Thyroid gland (tissue), 4 donors: ENCODE measurements at regions not wholly inside any gene's neighbourhood (a gene's known extent, or its start where the extent isn't known, plus 50 kb on each side); places are given as distances from the start of the nearest gene placed in this dataset.

ENCODE experiments used
- DNase-seq, 2 donors: peaks; one replicate each; pipeline ENCODE4 v3.0.0-alpha.2; 2019
- H3K27ac ChIP-seq, 3 donors: fragments of 200-600 bp; sonication (generic); 1 replicate in 2 of 3; 2 replicates in 1 of 3; pipeline ENCODE4 v1.5.1; 2016 to 2019; ENCODE audit warnings: mild to moderate bottlenecking in 1 of 3, moderate library complexity in 1 of 3
- H3K27me3 ChIP-seq: fragments of 200-600 bp; sonication (generic); one replicate; pipeline ENCODE4 v1.5.1; 2019
- H3K36me3 ChIP-seq, 2 donors: fragments of 200-600 bp; sonication (generic); one replicate each; pipeline ENCODE4 v1.5.1; 2016 to 2019
- H3K4me1 ChIP-seq, 2 donors: fragments of 200-600 bp; sonication (generic); one replicate each; pipeline ENCODE4 v1.5.1; 2017 to 2019
- H3K4me3 ChIP-seq, 3 donors: fragments of 200-600 bp; sonication (generic); replicated peaks in 1 of 3; 1 replicate in 2 of 3; 2 replicates in 1 of 3; pipeline ENCODE4 v1.5.1; 2016; ENCODE audit warnings: mild to moderate bottlenecking in 1 of 3
- H3K9me3 ChIP-seq: fragments of 200-600 bp; sonication (generic); one replicate; pipeline ENCODE4 v1.5.1; 2017
- POLR2A ChIP-seq, 2 donors: fragments of 450-650 bp; IDR thresholded peaks; one replicate each; pipeline ENCODE4 v1.6.1; 2017; ENCODE audit warnings: antibody characterized with exemption in 2 of 2, mild to moderate bottlenecking in 2 of 2, moderate library complexity in 1 of 2
- WGBS, 2 donors: methylation state at CpG; one replicate each; pipeline ENCODE4 v1.1.5; 2017; 5-methylcytosine and 5-hydroxymethylcytosine counted together
- intact Hi-C: fragments of 100-400 bp; cut with DNase I; formaldehyde crosslinking; loops from one replicate; pipeline ENCODE4 v1.15.1; 2023
- TF ChIP-seq, protein P1 (sequence below), 6 experiments: fragments of 200-600 bp in 3 of 6; fragments of 450-650 bp in 3 of 6; sonication (generic) in 3 of 6; IDR thresholded peaks; one replicate each; pipeline ENCODE4 v1.5.1; 2016 to 2019; ENCODE audit warnings: antibody characterized with exemption in 6 of 6, mild to moderate bottlenecking in 2 of 6, inconsistent platforms in 1 of 6, moderate library complexity in 1 of 6

DNA sequence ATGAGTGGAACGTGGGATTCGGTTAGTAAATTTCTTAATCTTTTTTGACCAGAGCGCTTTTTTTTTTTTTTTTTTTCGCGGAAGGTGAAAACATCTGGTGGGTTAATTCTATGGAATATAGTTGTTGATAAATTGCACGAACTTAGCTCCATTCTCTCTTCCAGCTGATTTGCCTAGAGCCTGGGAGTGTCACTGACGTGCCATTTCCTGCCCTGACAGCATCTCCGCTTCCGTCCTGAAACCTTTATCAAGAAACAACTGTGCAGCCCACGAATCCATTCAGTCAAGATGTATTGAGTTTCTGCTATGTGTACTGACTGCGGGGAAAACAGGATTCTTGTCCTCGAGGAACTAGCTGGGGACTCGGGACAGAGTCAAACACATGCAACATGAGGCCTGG lies 59.5 kb upstream of the TGM3 start:
- no peak for TF ChIP-seq POLR2A (IDR thresholded peaks at IDR 0.05)
- TF ChIP-seq, protein P1, sequence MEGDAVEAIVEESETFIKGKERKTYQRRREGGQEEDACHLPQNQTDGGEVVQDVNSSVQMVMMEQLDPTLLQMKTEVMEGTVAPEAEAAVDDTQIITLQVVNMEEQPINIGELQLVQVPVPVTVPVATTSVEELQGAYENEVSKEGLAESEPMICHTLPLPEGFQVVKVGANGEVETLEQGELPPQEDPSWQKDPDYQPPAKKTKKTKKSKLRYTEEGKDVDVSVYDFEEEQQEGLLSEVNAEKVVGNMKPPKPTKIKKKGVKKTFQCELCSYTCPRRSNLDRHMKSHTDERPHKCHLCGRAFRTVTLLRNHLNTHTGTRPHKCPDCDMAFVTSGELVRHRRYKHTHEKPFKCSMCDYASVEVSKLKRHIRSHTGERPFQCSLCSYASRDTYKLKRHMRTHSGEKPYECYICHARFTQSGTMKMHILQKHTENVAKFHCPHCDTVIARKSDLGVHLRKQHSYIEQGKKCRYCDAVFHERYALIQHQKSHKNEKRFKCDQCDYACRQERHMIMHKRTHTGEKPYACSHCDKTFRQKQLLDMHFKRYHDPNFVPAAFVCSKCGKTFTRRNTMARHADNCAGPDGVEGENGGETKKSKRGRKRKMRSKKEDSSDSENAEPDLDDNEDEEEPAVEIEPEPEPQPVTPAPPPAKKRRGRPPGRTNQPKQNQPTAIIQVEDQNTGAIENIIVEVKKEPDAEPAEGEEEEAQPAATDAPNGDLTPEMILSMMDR (IDR thresholded peaks at IDR 0.05), result no peak
- H3K36me3 ChIP-seq, result no peaks in the 10 kb centered on the region
- WGBS, 2 donors, result 69 to 70% methylated on average over 13 of the region's 13 CpGs
- no peak overlapping the region for H3K27ac ChIP-seq
- intact Hi-C loops, result no loop called here
- no peaks in the 10 kb centered on the region for H3K9me3 ChIP-seq
- no peaks in the 10 kb centered on the region for H3K27me3 ChIP-seq
- peaks cover 0 to 4% of the 10 kb centered on the region in 2 donors for H3K4me1 ChIP-seq
- H3K4me3 ChIP-seq, result no peak overlapping the region
- no peak for DNase-seq

- TF ChIP-seq, protein P1 (IDR thresholded peaks at IDR 0.05), result no peak
- no peak for TF ChIP-seq POLR2A (IDR thresholded peaks at IDR 0.05)
- peak in 1 of 2 donors; percentile 9 for DNase-seq
- Histone ChIP-seq H3K27me3 (no peaks in the 10 kb centered on the region), H3K27ac (no peak overlapping the region), H3K36me3 (no peaks in the 10 kb centered on the region), H3K4me1 (peaks cover 0 to 4% of the 10 kb centered on the region in 2 donors), H3K4me3 (no peak overlapping the region), H3K9me3 (no peaks in the 10 kb centered on the region)
- WGBS, 2 donors, result 70 to 74% methylated on average over 11 of the region's 11 CpGs
- intact Hi-C loops, result no loop called here
These were observed 58.7 kb upstream of the TGM3 start for GRCh38 chr20:2237059-2237458.

DNA sequence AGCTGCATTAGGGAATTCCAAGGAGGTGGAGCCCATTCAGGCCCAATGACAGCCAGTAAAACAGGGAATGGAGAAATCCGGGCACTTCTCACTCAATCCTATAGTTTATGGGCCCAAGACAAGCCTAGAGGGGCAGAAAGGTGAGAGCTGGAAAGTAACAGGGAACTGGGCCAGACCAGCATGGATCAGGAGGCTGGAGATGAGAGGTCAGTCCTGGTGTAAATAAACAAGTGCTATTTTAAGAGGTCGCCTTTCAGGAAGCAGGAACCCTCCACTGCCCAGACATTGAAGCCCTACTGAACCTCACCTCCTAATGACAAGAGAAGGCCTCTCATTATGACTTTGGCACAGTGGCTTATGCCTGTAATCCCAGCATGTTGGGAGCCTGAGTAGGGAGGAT lies 57.2 kb upstream of the TGM3 start:
- 79 to 81% methylated on average over 2 of the region's 2 CpGs for WGBS, 2 donors
- H3K9me3 ChIP-seq, result no peaks in the 10 kb centered on the region
- intact Hi-C loops, result no loop called here
- H3K4me3 ChIP-seq, result no peak overlapping the region
- TF ChIP-seq POLR2A (IDR thresholded peaks at IDR 0.05), result no peak
- TF ChIP-seq, protein P1 (IDR thresholded peaks at IDR 0.05), result no peak
- no peaks in the 10 kb centered on the region for H3K27me3 ChIP-seq
- no peak overlapping the region for H3K27ac ChIP-seq
- H3K36me3 ChIP-seq, result no peaks in the 10 kb centered on the region
- H3K4me1 ChIP-seq, result peaks cover 0 to 4% of the 10 kb centered on the region in 2 donors
- no peak for DNase-seq

DNA sequence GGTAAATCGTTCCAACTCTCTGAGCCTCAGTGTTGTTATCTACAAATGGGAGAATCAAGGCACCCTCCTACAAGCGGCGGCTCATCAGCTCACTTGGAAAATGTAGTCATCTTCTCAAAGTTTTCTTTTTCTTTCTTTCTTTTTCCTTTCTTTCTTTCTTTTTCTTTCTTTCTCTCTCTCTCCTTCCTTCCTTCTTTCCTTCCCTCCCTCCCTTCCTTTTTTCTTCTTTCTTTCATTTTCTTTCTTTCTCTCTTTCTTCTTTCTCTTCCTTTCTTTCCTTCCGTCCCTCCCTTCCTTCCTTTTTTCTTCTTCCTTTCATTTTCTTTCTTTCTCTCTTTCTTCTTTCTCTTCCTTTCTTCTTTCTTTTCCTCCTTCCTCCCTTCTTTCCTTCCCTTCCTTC lies 55.0 kb upstream of the TGM3 start:
- Histone ChIP-seq H3K4me3 (no peak overlapping the region), H3K4me1 (peaks cover 0 to 4% of the 10 kb centered on the region in 2 donors), H3K9me3 (no peaks in the 10 kb centered on the region), H3K36me3 (no peaks in the 10 kb centered on the region), H3K27me3 (no peaks in the 10 kb centered on the region), H3K27ac (no peak overlapping the region)
- no peak for DNase-seq
- TF ChIP-seq, protein P1 (IDR thresholded peaks at IDR 0.05), result no peak
- no peak for TF ChIP-seq POLR2A (IDR thresholded peaks at IDR 0.05)
- WGBS, 2 donors, result 87 to 88% methylated on average over 3 to 4 of the region's 4 CpGs
- intact Hi-C loops, result no loop called here

- no peaks in the 10 kb centered on the region for H3K36me3 ChIP-seq
- no peak overlapping the region for H3K4me3 ChIP-seq
- H3K27me3 ChIP-seq, result no peaks in the 10 kb centered on the region
- 83 to 85% methylated on average over 2 of the region's 2 CpGs for WGBS, 2 donors
- peaks cover 0 to 4% of the 10 kb centered on the region in 2 donors for H3K4me1 ChIP-seq
- no peak for TF ChIP-seq POLR2A (IDR thresholded peaks at IDR 0.05)
- TF ChIP-seq, protein P1 (IDR thresholded peaks at IDR 0.05), result no peak
- intact Hi-C loops, result no loop called here
- no peak overlapping the region for H3K27ac ChIP-seq
- DNase-seq, result no peak
- no peaks in the 10 kb centered on the region for H3K9me3 ChIP-seq
These were observed 53.1 kb upstream of the TGM3 start for GRCh38 chr20:2242678-2243077.
